SU-DHL-6 (cell line): ENCODE measurements at regions not wholly inside any gene's neighbourhood (a gene's known extent, or its start where the extent isn't known, plus 50 kb on each side); places are given as distances from the start of the nearest gene placed in this dataset.

Experiments used
- H2AFZ ChIP-seq: fragments of 200-600 bp; sonication (generic); 2 replicates; pipeline ENCODE4 v1.6.1; 2014; ENCODE audit warnings: low read depth, mild to moderate bottlenecking, moderate library complexity, mixed read lengths, antibody characterized with exemption, low read length; ENCODE audit not compliant: severe bottlenecking
- H3F3A ChIP-seq: fragments of 200-600 bp; shearing (Covaris generic); 2 replicates; pipeline ENCODE4 v1.6.0; 2016; ENCODE audit warnings: antibody characterized with exemption, mild to moderate bottlenecking; ENCODE audit not compliant: insufficient read depth
- H3K27ac ChIP-seq: fragments of 200-600 bp; sonication (generic); 2 replicates; pipeline ENCODE4 v1.5.1; 2016; ENCODE audit warnings: low read depth, mild to moderate bottlenecking, low read length, moderate library complexity, mixed read lengths
- H3K27me3 ChIP-seq: fragments of 200-600 bp; sonication (generic), shearing (Covaris generic); 2 replicates; pipeline ENCODE4 v1.6.0; 2014; ENCODE audit warnings: mild to moderate bottlenecking, low read length
- H3K36me3 ChIP-seq: fragments of 200-600 bp; sonication (generic); 2 replicates; pipeline ENCODE4 v1.6.1; 2014; ENCODE audit warnings: mild to moderate bottlenecking, low read length, mixed read lengths
- H3K4me2 ChIP-seq: fragments of 300-600, 200-600 bp; shearing (Covaris generic), sonication (generic); 2 replicates; pipeline ENCODE4 v1.6.0; 2014; ENCODE audit warnings: low read length, low read depth, mild to moderate bottlenecking; ENCODE audit not compliant: poor library complexity, severe bottlenecking
- H3K4me3 ChIP-seq: fragments of 200-600 bp; sonication (generic); 2 replicates; pipeline ENCODE4 v1.5.1; 2014; ENCODE audit warnings: antibody characterized with exemption, low read length, mild to moderate bottlenecking, mixed read lengths; ENCODE audit not compliant: insufficient read depth, poor library complexity, severe bottlenecking
- H3K79me2 ChIP-seq: fragments of 200-600 bp; sonication (generic); 2 replicates; pipeline ENCODE4 v1.6.1; 2014; ENCODE audit warnings: mild to moderate bottlenecking, low read length, moderate library complexity; ENCODE audit not compliant: insufficient read depth
- H3K9ac ChIP-seq: fragments of 200-600 bp; sonication (generic); 2 replicates; pipeline ENCODE4 v1.7.0; 2014; ENCODE audit warnings: mild to moderate bottlenecking, low read length
- H3K9me2 ChIP-seq: fragments of 200-600 bp; sonication (generic); replicated peaks from 2 replicates; pipeline ENCODE4 v1.6.1; 2014; ENCODE audit warnings: low read length; ENCODE audit not compliant: insufficient read depth
- H3K9me3 ChIP-seq: fragments of 200-600 bp; sonication (generic); 2 replicates; pipeline ENCODE4 v1.6.1; 2014; ENCODE audit warnings: low read length, mixed read lengths; ENCODE audit not compliant: insufficient read depth
- H4K20me1 ChIP-seq: fragments of 200-600 bp; sonication (generic); 2 replicates; pipeline ENCODE4 v1.6.1; 2014; ENCODE audit warnings: low read depth, mild to moderate bottlenecking, antibody characterized with exemption, low read length, moderate library complexity, mixed read lengths
- CTCF ChIP-seq: fragments of 200-600 bp; sonication (generic); IDR thresholded peaks from one replicate; pipeline ENCODE4 v1.5.1; 2017; ENCODE audit warnings: antibody characterized with exemption, mild to moderate bottlenecking, low read length, moderate library complexity; ENCODE audit not compliant: insufficient read depth, poor library complexity, severe bottlenecking
- EZH2phosphoT487 ChIP-seq: fragments of 200-600 bp; sonication (generic), shearing (Covaris generic); conservative IDR thresholded peaks from 2 replicates; pipeline ENCODE4 v1.6.1; 2018; ENCODE audit warnings: mild to moderate bottlenecking, antibody characterized with exemption, low read length, moderate library complexity, mixed read lengths

- Histone ChIP-seq H3K9ac (no peak overlapping the region), H3K4me3 (no peak overlapping the region), H3K36me3 (no peaks in the 10 kb centered on the region), H3K27ac (no peak overlapping the region), H3K27me3 (no peaks in the 10 kb centered on the region), H3F3A (no peaks in the 10 kb centered on the region), H4K20me1 (no peaks in the 10 kb centered on the region), H2AFZ (no peak overlapping the region), H3K4me2 (no peak overlapping the region), H3K79me2 (no peaks in the 10 kb centered on the region), H3K9me2 (no peaks in the 10 kb centered on the region), H3K9me3 (no peaks in the 10 kb centered on the region)
- TF ChIP-seq CTCF (no peak), EZH2phosphoT487 (no peak)
Observed at GRCh38 chr4:30456716-30457115, 263.5 kb upstream of the PCDH7 start.

GRCh38 chr4:30460818-30461217, 259.4 kb upstream of the PCDH7 start:
- Histone ChIP-seq H2AFZ (peak overlapping the region; percentile 19), H3K27me3 (no peaks in the 10 kb centered on the region)

GRCh38 chr4:30461218-30461617, 259.0 kb upstream of the PCDH7 start:
- no peaks in the 10 kb centered on the region for H3F3A ChIP-seq
- H3K4me3 ChIP-seq, result no peak overlapping the region
- no peaks in the 10 kb centered on the region for H4K20me1 ChIP-seq
- no peaks in the 10 kb centered on the region for H3K27me3 ChIP-seq
- no peaks in the 10 kb centered on the region for H3K79me2 ChIP-seq
- no peak overlapping the region for H3K27ac ChIP-seq
- H3K36me3 ChIP-seq, result no peaks in the 10 kb centered on the region
- TF ChIP-seq CTCF (no peak), EZH2phosphoT487 (no peak)
- H3K9me2 ChIP-seq, result no peaks in the 10 kb centered on the region
- no peak overlapping the region for H3K4me2 ChIP-seq
- H2AFZ ChIP-seq, result no peak overlapping the region
- H3K9ac ChIP-seq, result no peak overlapping the region
- no peaks in the 10 kb centered on the region for H3K9me3 ChIP-seq

More at GRCh38 chr4:30460818-30461217, 259.4 kb upstream of the PCDH7 start:
- Histone ChIP-seq H3K9ac (no peak overlapping the region), H3K9me3 (no peaks in the 10 kb centered on the region), H3K27ac (no peak overlapping the region), H3K79me2 (no peaks in the 10 kb centered on the region), H4K20me1 (no peaks in the 10 kb centered on the region), H3K4me2 (no peak overlapping the region), H3F3A (no peaks in the 10 kb centered on the region), H3K9me2 (no peaks in the 10 kb centered on the region), H3K4me3 (no peak overlapping the region), H3K36me3 (no peaks in the 10 kb centered on the region)
- TF ChIP-seq CTCF (no peak), EZH2phosphoT487 (no peak)
